GM21423 (cell line): ENCODE measurements at regions not wholly inside any gene's neighbourhood (a gene's known extent, or its start where the extent isn't known, plus 50 kb on each side); places are given as distances from the start of the nearest gene placed in this dataset.
"Not testable (repeated sequence)": the region's sequence is repeated elsewhere in the genome, so short reads cannot be mapped to it uniquely, and the experiment has no call there.

Experiments used
- ATAC-seq: cut with Tn5 transposase; IDR thresholded peaks from one replicate; pipeline ENCODE4 v1.9.1; 2021; ENCODE audit warnings: mild to moderate bottlenecking, moderate library complexity; ENCODE audit not compliant: unreplicated experiment

DNA sequence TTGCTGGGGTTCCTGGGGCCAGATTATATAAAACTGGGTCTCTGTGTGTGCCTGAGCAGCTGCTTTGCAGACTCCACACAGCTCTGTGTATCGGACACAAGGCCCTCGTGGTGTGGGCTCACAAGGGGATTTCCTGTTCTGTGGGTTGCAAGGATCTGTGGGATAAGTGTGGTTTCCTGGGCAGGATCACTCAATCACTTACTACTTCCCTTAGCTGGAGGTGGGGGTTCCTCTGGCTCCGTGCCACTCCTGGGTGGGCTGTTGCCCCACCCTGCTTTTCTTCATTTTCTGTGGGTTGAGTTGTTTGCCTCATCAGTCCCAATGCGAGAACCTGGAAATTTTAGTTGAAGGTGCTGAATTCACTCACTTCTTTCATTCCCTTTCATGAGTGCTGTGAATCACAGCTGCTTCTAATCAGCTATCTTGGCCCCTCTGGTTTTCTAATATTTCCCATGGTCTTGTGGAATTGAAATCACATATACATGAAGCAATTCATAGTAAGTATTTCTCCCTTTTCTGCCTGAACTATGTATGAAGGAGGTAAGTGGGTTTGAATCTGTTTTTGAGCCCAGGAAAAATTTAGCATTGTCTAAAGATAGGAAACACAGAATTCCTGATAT is 196.3 kb downstream of the DCDC2C start:
- ATAC-seq: no peak

GRCh38 chr2:3902131-3902530 is 198.8 kb downstream of the DCDC2C start:
- no peak for ATAC-seq

GRCh38 chr2:3904061-3904460 is 200.7 kb downstream of the DCDC2C start:
- no peak for ATAC-seq

GRCh38 chr2:3908498-3908897 is 205.1 kb downstream of the DCDC2C start:
- not testable (repeated sequence) for ATAC-seq

GRCh38 chr2:3911882-3912455 is 208.6 kb downstream of the DCDC2C start:
- ATAC-seq: no peak

GRCh38 chr2:3913166-3913565 is 209.8 kb downstream of the DCDC2C start:
- no peak for ATAC-seq

DNA sequence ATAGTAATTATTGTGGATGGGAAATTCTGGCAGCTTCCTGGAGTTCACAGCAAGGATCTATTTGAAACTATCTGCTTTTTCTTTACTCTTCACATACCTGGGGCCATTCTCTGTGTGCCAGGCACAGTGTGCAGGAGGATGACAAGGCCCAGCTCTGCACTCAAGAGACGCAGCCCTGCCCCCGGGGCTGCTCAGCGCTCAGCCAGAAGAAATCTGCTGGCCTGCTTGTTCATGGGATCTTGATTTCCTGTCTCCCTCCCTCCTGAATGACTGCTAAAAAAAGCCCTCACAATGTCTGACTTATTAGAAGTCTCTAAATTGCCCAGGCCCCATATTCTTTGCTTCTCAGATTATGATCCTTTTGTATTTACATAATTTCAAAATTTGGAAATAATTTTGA is 210.9 kb downstream of the DCDC2C start:
- no peak for ATAC-seq

DNA sequence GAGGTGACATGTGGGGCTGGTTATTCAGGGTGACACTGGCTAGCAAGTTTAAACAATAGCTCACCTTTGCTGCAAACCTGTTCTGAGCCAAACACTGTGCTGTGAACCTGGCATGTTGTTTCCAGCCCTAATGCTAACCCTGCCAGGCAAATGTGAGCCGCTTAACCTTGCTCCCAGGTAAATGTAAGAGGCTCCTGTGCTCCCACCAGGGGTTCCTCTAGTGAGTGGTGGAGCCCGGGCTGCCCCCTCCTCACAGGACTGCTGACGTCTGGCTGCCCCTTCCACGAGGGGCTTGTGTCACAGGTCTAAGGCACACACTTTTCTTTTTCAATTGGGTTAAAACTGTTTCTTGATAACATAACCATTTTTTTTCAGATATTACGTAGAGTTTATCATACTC is 223.7 kb downstream of the DCDC2C start:
- no peak for ATAC-seq

DNA sequence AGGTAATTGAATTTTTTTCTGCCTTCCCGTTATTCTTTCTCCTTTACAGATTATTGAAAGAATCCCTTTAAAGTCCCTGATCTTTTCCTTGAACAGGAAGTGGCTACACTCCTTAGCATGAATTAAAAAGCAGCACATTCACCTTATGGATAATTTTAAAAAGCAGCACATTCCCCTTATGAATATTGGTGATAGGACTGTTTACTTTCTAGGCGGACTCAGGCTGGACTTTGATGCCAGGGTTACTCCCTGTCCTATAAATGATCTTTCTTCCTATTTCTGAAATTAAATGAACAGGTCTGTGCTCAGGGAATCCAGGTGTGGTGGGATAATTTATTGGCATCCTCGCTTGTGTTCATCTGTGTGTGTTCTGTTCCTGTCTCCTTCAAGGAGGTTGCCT is 226.0 kb downstream of the DCDC2C start:
- ATAC-seq: no peak

GRCh38 chr2:3930246-3930645 is 226.9 kb downstream of the DCDC2C start:
- no peak for ATAC-seq

DNA sequence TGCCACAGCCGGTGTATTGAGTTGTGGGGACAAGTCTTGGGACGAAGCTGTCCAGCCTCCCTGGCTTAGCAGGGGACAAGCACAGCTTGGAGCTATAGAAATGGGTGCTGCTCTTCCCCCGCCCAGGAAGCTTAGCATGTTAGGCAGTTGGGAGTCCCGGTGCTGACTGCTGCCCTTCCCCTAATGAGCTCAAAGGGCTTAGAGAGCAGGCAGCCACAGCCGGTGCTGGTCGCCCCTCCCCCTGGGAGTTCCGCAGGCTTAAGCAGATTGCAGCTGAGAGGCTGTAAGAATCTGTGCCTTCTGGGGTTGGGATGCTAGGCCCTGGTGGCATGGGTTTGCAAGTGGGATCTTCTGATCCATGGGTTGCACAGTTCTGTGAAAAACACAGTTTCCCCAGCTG is 237.3 kb downstream of the DCDC2C start:
- no peak for ATAC-seq

DNA sequence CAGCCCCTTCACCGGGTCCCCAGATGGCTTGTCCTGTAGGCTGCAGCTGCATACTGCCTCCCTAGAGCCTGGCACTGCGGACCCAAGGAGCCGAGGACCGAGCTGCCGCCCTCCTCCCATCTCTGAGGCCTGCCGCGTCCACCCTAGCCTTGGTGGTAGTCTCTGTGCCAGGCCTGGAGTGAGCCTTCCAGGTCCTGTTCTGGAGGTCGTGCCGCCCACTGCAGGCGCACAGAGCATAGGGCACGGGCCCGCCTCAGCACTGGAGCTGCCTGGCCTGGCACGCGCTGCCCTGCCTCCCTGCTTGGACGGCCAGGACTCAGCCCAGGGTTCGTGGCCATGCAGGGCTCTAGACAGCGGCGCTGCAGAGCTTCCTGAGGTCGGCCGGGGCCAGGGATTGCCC is 239.5 kb downstream of the DCDC2C start:
- ATAC-seq: no peak

- ATAC-seq: no peak
These were observed 240.7 kb downstream of the DCDC2C start for GRCh38 chr2:3944071-3944470.

- no peak for ATAC-seq
These were observed 241.5 kb downstream of the DCDC2C start for GRCh38 chr2:3944841-3945240.

GRCh38 chr2:3948191-3948590 is 244.8 kb downstream of the DCDC2C start:
- no peak for ATAC-seq

GRCh38 chr2:3951131-3951954 is 248.0 kb downstream of the DCDC2C start:
- ATAC-seq: no peak

DNA sequence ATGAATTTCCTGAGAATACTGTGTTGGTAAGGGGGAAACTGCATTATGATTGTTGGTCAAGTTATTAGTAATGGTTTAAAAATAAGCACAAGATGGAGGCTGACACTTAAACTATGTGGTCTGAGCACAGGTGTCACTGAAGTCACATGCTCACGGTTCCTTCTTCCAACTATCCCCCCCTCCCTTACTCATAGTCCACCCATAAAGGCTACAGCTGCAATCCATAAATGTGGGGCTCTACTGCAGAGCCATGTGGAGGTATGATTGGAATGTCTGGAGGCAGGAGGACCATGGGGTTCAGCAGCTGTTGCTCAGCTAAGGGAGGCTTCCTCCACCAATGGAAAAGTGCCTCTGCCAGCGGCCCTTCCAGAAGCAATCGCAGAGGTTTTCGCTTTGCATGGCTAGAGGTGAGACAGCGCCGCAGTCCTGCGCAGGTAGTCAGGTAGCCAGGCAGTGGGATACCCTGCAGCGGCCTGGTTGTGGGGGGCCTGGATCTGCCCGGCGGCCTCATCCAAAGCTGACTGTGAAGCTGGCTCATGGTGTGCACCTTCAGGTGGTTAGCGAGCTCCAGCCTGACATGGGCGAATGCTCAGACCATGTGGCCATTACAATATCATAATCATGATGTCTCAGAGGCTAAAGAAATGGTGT is 249.6 kb downstream of the DCDC2C start:
- no peak for ATAC-seq

DNA sequence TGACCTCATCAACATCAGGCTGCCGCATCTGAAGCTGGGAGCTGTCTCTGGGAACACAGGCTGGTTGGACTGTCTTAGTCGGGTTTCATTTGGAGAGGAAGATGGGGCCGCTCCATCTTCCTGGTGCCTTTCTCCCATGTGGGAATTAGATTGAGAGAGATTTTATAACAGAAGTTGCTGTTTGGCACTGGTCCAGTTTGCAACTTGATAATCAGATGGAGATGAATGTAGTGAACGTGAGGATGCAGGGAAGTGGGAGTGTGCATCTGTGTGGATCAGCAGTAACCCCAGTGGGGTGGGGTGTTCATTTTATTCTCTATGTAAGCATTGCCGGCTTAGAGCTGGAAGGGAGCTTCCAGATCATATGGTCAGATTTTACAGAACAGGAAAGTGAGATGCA is 250.9 kb downstream of the DCDC2C start:
- no peak for ATAC-seq

GRCh38 chr2:3956406-3956805 is 253.0 kb downstream of the DCDC2C start:
- no peak for ATAC-seq

- ATAC-seq: no peak
These were observed 253.5 kb downstream of the DCDC2C start for GRCh38 chr2:3956892-3957291.

- ATAC-seq: no peak
These were observed 255.1 kb downstream of the DCDC2C start for GRCh38 chr2:3958465-3958864.

DNA sequence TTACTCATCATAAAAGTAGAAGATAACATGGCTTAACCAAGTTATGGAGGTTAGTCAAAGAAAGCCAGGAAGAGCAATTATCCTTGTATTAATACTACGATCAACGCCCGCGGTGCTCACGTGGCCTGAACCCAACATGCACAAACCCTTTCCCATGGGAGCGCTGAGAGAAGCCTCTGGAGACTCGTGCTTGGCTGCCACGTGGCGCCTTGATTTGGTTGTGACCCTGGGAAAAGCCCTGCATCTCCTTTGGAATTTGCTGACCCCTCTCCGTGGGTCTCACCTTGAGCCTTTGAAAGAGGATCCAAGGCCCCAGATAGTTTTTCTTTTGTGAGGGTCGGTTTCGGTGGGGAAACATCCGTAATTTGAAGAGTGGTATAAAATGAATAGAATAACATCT is 255.6 kb downstream of the DCDC2C start:
- no peak for ATAC-seq
